Suprapubic skin (tissue), 4 donors: ENCODE measurements at regions not wholly inside any gene's neighbourhood (a gene's known extent, or its start where the extent isn't known, plus 50 kb on each side); places are given as distances from the start of the nearest gene placed in this dataset.

Experiments used
- DNase-seq, 2 donors: peaks; one replicate each; pipeline ENCODE4 v3.0.0-alpha.2; 2019; ENCODE audit warnings: low spot score in 2 of 2
- H3K27ac ChIP-seq: fragments of 200-600 bp; sonication (generic); one replicate; pipeline ENCODE4 v1.5.1; 2019
- H3K27me3 ChIP-seq: fragments of 200-600 bp; sonication (generic); one replicate; pipeline ENCODE4 v1.5.1; 2019
- H3K36me3 ChIP-seq: fragments of 200-600 bp; sonication (generic); one replicate; pipeline ENCODE4 v1.5.1; 2019
- H3K4me1 ChIP-seq: fragments of 200-600 bp; sonication (generic); one replicate; pipeline ENCODE4 v1.5.1; 2019
- H3K4me3 ChIP-seq: fragments of 200-600 bp; sonication (generic); one replicate; pipeline ENCODE4 v1.5.1; 2019; ENCODE audit warnings: mild to moderate bottlenecking
- H3K9me3 ChIP-seq: fragments of 200-600 bp; sonication (generic); one replicate; pipeline ENCODE4 v1.5.1; 2019
- CTCF ChIP-seq, 2 donors: fragments of 200-600 bp in 1 of 2; fragments of 450-650 bp in 1 of 2; sonication (generic) in 1 of 2; IDR thresholded peaks; one replicate each; pipeline ENCODE4 v1.5.1; 2016 to 2019; ENCODE audit warnings: antibody characterized with exemption in 2 of 2, mild to moderate bottlenecking in 1 of 2, moderate library complexity in 1 of 2
- EP300 ChIP-seq: sonication (generic); formaldehyde crosslinking; IDR thresholded peaks from one replicate; pipeline ENCODE4 v1.6.1; 2017; ENCODE audit warnings: antibody characterized with exemption
- POLR2A ChIP-seq, 2 donors: fragments of 450-650 bp; IDR thresholded peaks; one replicate each; pipeline ENCODE4 v1.6.1; 2017; ENCODE audit warnings: antibody characterized with exemption in 2 of 2, mild to moderate bottlenecking in 2 of 2, moderate library complexity in 2 of 2
- POLR2AphosphoS5 ChIP-seq, 3 donors: sonication (generic); formaldehyde crosslinking; IDR thresholded peaks; one replicate each; pipeline ENCODE4 v1.6.1; 2017; ENCODE audit warnings: antibody characterized with exemption in 3 of 3
- WGBS: methylation state at CpG from one replicate; pipeline ENCODE4 v1.1.5; 2018; 5-methylcytosine and 5-hydroxymethylcytosine counted together

GRCh38 chr5:102617191-102618187, 118.7 kb upstream of the SLCO6A1 start:
- Histone ChIP-seq H3K27me3 (no peaks in the 10 kb centered on the region), H3K36me3 (no peaks in the 10 kb centered on the region), H3K4me1 (no peaks in the 10 kb centered on the region), H3K9me3 (no peaks in the 10 kb centered on the region), H3K27ac (peak overlapping the region; percentile 47), H3K4me3 (no peak overlapping the region)
- 54% methylated on average over 5 of the region's 5 CpGs for WGBS
- no peak for TF ChIP-seq POLR2AphosphoS5 (IDR thresholded peaks at IDR 0.05)
- no peak for TF ChIP-seq CTCF (IDR thresholded peaks at IDR 0.05)
- no peak for TF ChIP-seq POLR2A (IDR thresholded peaks at IDR 0.05)
- TF ChIP-seq EP300 = no peak
- DNase-seq = no peak

GRCh38 chr5:102622262-102622661, 123.5 kb upstream of the SLCO6A1 start:
- no peak for DNase-seq
- Histone ChIP-seq H3K4me3 (no peak overlapping the region), H3K4me1 (no peaks in the 10 kb centered on the region), H3K36me3 (no peaks in the 10 kb centered on the region), H3K27ac (no peak overlapping the region), H3K9me3 (no peaks in the 10 kb centered on the region), H3K27me3 (no peaks in the 10 kb centered on the region)
- 53% methylated on average over 3 of the region's 3 CpGs for WGBS
- no peak for TF ChIP-seq POLR2A (IDR thresholded peaks at IDR 0.05)
- no peak for TF ChIP-seq POLR2AphosphoS5 (IDR thresholded peaks at IDR 0.05)
- TF ChIP-seq CTCF (IDR thresholded peaks at IDR 0.05) = no peak
- no peak for TF ChIP-seq EP300

- 53% methylated on average over 4 of the region's 4 CpGs for WGBS
Measured at GRCh38 chr5:102623329-102624065, 124.7 kb upstream of the SLCO6A1 start.

GRCh38 chr5:102624405-102624804, 125.6 kb upstream of the SLCO6A1 start:
- WGBS = 85% methylated on average over 6 of the region's 6 CpGs
- DNase-seq = no peak
- TF ChIP-seq CTCF (IDR thresholded peaks at IDR 0.05) (no peak), POLR2A (IDR thresholded peaks at IDR 0.05) (no peak), POLR2AphosphoS5 (IDR thresholded peaks at IDR 0.05) (no peak), EP300 (no peak)

More at GRCh38 chr5:102623329-102624065, 124.7 kb upstream of the SLCO6A1 start:
- Histone ChIP-seq H3K27me3 (no peaks in the 10 kb centered on the region), H3K9me3 (no peaks in the 10 kb centered on the region), H3K27ac (no peak overlapping the region), H3K36me3 (no peaks in the 10 kb centered on the region), H3K4me1 (no peaks in the 10 kb centered on the region), H3K4me3 (no peak overlapping the region)
- no peak for DNase-seq
- TF ChIP-seq POLR2AphosphoS5 (IDR thresholded peaks at IDR 0.05) = no peak

GRCh38 chr5:102625468-102625867, 126.7 kb upstream of the SLCO6A1 start:
- Histone ChIP-seq H3K36me3 (no peaks in the 10 kb centered on the region), H3K27ac (no peak overlapping the region), H3K27me3 (no peaks in the 10 kb centered on the region), H3K4me1 (no peaks in the 10 kb centered on the region), H3K9me3 (no peaks in the 10 kb centered on the region), H3K4me3 (no peak overlapping the region)
- no peak for TF ChIP-seq CTCF (IDR thresholded peaks at IDR 0.05)
- no peak for TF ChIP-seq POLR2A (IDR thresholded peaks at IDR 0.05)
- no peak for TF ChIP-seq POLR2AphosphoS5 (IDR thresholded peaks at IDR 0.05)
- no peak for TF ChIP-seq EP300
- DNase-seq = no peak

More at GRCh38 chr5:102624405-102624804, 125.6 kb upstream of the SLCO6A1 start:
- H3K9me3 ChIP-seq = no peaks in the 10 kb centered on the region
- H3K36me3 ChIP-seq = no peaks in the 10 kb centered on the region
- H3K4me3 ChIP-seq = no peak overlapping the region
- no peaks in the 10 kb centered on the region for H3K27me3 ChIP-seq
- H3K4me1 ChIP-seq = no peaks in the 10 kb centered on the region
- no peak overlapping the region for H3K27ac ChIP-seq
